Nephron progenitor cell (in vitro differentiated cells): ENCODE measurements at regions not wholly inside any gene's neighbourhood (a gene's known extent, or its start where the extent isn't known, plus 50 kb on each side); places are given as distances from the start of the nearest gene placed in this dataset.

Source experiments
- DNase-seq: peaks from one replicate; pipeline ENCODE4 v3.0.0; 2021
- H3K27ac Mint-ChIP-seq: 2 replicates; pipeline ENCODE4 v1.8.0; 2021; ENCODE audit warnings: mild to moderate bottlenecking, moderate library complexity, mixed read lengths
- H3K27me3 Mint-ChIP-seq: 2 replicates; pipeline ENCODE4 v1.8.0; 2021; ENCODE audit warnings: mild to moderate bottlenecking, low read depth, mixed read lengths; ENCODE audit not compliant: poor library complexity
- H3K36me3 Mint-ChIP-seq: 2 replicates; pipeline ENCODE4 v1.8.0; 2021; ENCODE audit warnings: low read depth, mixed read lengths
- H3K4me1 Mint-ChIP-seq: 2 replicates; pipeline ENCODE4 v1.8.0; 2021; ENCODE audit warnings: mixed read lengths
- H3K4me3 Mint-ChIP-seq: 2 replicates; pipeline ENCODE4 v1.8.0; 2021; ENCODE audit warnings: mild to moderate bottlenecking, moderate library complexity, mixed read lengths
- H3K9me3 Mint-ChIP-seq: 2 replicates; pipeline ENCODE4 v1.8.0; 2021; ENCODE audit warnings: mild to moderate bottlenecking, moderate library complexity, mixed read lengths
- TF ChIP-seq, protein P1 (sequence below): fragments of 200-600 bp; sonication (generic); IDR thresholded peaks from 2 replicates; pipeline ENCODE4 v1.5.0; 2021; ENCODE audit warnings: antibody characterized with exemption

DNA sequence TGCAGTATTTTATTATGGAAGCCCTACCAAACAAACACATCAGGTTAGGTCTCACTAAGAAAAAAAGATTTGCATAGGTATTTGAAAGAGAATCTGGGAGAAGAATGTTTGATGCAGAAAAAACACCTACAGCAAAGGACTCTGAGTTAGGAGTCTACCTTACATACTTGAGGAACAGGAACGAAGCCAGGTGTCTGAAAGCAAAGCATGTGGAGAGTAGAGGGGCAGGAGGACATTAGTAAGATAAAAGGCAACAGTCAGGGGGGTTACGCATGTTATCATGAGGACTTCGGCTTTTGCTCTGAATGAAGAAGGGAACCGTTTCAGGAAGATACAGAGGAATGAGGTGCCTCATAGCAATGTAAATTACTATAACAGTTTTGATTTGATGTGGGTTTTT is 87.9 kb upstream of the PTER start:
- no peaks in the 10 kb centered on the region for H3K4me1 Mint-ChIP-seq
- no peak overlapping the region for H3K27ac Mint-ChIP-seq
- H3K27me3 Mint-ChIP-seq: peaks cover 3% of the 10 kb centered on the region
- TF ChIP-seq, protein P1, sequence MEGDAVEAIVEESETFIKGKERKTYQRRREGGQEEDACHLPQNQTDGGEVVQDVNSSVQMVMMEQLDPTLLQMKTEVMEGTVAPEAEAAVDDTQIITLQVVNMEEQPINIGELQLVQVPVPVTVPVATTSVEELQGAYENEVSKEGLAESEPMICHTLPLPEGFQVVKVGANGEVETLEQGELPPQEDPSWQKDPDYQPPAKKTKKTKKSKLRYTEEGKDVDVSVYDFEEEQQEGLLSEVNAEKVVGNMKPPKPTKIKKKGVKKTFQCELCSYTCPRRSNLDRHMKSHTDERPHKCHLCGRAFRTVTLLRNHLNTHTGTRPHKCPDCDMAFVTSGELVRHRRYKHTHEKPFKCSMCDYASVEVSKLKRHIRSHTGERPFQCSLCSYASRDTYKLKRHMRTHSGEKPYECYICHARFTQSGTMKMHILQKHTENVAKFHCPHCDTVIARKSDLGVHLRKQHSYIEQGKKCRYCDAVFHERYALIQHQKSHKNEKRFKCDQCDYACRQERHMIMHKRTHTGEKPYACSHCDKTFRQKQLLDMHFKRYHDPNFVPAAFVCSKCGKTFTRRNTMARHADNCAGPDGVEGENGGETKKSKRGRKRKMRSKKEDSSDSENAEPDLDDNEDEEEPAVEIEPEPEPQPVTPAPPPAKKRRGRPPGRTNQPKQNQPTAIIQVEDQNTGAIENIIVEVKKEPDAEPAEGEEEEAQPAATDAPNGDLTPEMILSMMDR: no peak
- peaks cover 3% of the 10 kb centered on the region for H3K9me3 Mint-ChIP-seq
- no peak for DNase-seq
- no peaks in the 10 kb centered on the region for H3K36me3 Mint-ChIP-seq
- H3K4me3 Mint-ChIP-seq: no peak overlapping the region

DNA sequence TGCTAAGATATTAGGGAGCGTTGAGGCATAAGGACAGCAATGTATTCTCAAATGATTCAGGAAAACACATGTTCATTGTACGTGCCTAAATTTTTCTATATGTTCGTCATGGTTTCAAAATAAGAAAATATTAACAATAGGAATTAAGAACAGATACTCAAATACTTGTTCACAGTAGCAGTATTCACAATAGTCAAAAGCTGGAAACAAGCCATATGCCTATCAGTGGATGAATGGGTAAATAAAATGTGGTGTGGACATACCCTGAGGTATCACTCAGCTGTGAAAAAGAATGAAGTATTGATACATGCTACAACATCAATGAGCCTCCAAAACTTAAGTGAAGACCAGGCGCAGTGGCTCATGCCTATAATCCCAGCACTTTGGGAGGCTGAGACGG is 84.7 kb upstream of the PTER start:
- Mint-ChIP-seq H3K36me3 (no peaks in the 10 kb centered on the region), H3K27me3 (peaks cover 3% of the 10 kb centered on the region), H3K4me3 (no peak overlapping the region), H3K4me1 (no peaks in the 10 kb centered on the region), H3K27ac (no peak overlapping the region), H3K9me3 (peaks cover 3% of the 10 kb centered on the region)
- TF ChIP-seq, protein P1: no peak
- no peak for DNase-seq

DNA sequence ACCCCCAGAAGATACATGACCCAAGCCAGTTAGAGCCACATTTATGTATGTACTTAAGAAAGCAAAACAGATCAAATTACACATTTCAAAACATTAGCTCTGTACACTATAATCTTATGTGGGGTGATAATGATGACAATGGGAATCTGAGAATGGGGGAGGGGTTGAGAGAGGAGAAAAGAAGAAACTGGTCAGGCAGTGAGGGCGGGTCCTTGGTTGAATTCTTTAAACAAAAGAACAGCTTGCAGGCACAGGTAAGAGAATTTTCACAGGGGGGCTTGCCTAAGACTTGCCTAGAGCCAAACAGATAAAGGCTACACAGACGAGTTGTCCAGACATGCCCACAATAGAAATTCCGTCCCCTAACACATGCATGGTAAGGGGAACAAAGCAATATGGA is 76.8 kb upstream of the PTER start:
- Mint-ChIP-seq H3K4me3 (no peak overlapping the region), H3K9me3 (peaks cover 26% of the 10 kb centered on the region), H3K36me3 (no peaks in the 10 kb centered on the region), H3K27me3 (no peaks in the 10 kb centered on the region), H3K4me1 (no peaks in the 10 kb centered on the region), H3K27ac (no peak overlapping the region)
- TF ChIP-seq, protein P1: no peak
- no peak for DNase-seq

DNA sequence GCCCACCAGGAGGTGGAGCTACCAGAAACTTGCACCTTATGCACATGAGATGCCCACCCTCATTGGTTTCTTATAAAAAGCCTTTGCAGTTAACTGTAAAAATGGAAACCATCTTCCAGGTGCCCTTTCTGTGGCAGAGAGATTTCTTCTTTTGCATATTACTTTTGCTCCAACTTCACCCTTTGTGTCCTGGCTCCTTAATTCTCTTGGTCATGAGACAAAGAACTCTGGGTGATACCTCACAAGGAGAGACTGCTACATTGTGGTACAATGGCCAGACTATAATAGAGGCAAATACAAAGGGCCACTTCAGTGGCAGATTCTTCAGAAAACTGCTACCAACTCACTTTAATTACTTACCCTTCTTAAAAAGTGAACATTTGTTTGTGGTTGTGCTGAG is 76.4 kb upstream of the PTER start:
- TF ChIP-seq, protein P1: no peak
- Mint-ChIP-seq H3K27ac (no peak overlapping the region), H3K4me3 (no peak overlapping the region), H3K9me3 (peaks cover 26% of the 10 kb centered on the region), H3K4me1 (no peaks in the 10 kb centered on the region), H3K36me3 (no peaks in the 10 kb centered on the region), H3K27me3 (no peaks in the 10 kb centered on the region)
- no peak for DNase-seq

DNA sequence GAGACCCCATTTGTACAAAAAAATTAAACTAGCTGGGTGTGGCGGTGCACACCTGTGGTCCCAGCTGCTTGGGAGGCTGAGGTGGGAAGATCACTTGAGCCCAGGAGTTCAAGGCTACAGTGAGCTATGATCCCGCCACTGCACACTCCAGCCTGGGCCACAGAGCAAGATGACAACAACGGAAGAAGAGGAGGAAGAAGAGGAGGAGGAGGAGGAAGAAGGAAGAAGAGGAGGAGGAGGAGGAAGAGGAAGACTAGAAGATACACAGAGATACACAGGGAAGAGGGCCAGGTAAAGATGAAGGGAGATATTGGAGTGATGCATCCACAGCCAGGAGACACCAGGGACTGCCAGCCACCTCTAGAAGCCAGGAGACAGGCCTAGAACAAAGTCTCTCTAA is 75.7 kb upstream of the PTER start:
- Mint-ChIP-seq H3K4me1 (no peaks in the 10 kb centered on the region), H3K4me3 (no peak overlapping the region), H3K9me3 (peaks cover 26% of the 10 kb centered on the region), H3K27me3 (no peaks in the 10 kb centered on the region), H3K27ac (no peak overlapping the region), H3K36me3 (no peaks in the 10 kb centered on the region)
- TF ChIP-seq, protein P1: no peak
- no peak for DNase-seq

DNA sequence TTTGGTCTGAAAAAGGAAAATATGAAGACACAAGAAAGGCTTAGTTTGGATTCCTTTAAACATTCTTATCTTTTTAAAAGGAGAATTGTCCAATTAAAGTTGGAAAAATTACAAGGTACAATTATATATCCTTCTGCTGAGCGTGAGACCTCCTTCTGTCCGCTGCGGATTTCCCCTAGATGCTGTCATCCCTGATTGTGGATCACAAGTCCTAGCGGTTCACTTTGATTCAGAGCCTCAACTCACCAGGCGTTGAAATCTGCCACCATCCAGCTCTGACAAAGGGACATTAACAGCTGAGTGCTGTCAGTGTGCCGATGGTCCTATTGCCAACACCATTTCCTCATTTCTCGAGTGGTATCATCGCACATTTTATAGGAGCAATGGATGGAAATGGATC is 73.1 kb upstream of the PTER start:
- Mint-ChIP-seq H3K9me3 (peaks cover 26% of the 10 kb centered on the region), H3K36me3 (no peaks in the 10 kb centered on the region), H3K4me3 (no peak overlapping the region), H3K27me3 (peaks cover 4% of the 10 kb centered on the region), H3K4me1 (no peaks in the 10 kb centered on the region), H3K27ac (no peak overlapping the region)
- DNase-seq: no peak
- TF ChIP-seq, protein P1: no peak
